Adrenal gland (tissue), 9 donors: ENCODE measurements at regions not wholly inside any gene's neighbourhood (a gene's known extent, or its start where the extent isn't known, plus 50 kb on each side); places are given as distances from the start of the nearest gene placed in this dataset.

Experiments
- DNase-seq, 7 donors: peaks; one replicate each; pipeline ENCODE4 v3.0.0-alpha.2; 2019 to 2020
- H3K27ac ChIP-seq, 5 donors: fragments of 200-600 bp; sonication (generic) in 4 of 5; 1 replicate in 3 of 5; 2 replicates in 2 of 5; pipeline versions ENCODE4 v1.5.1 to v1.8.0; 2016 to 2020; ENCODE audit warnings: mild to moderate bottlenecking in 1 of 5
- H3K27me3 ChIP-seq: fragments of 200-600 bp; 2 replicates; pipeline ENCODE4 v1.8.0; 2021
- H3K36me3 ChIP-seq, 2 donors: fragments of 200-600 bp; replicated peaks in 1 of 2; 1 replicate in 1 of 2; 2 replicates in 1 of 2; pipeline versions ENCODE4 v1.5.1 to v1.8.0; 2018 to 2022
- H3K4me1 ChIP-seq, 2 donors: fragments of 200-600 bp; replicated peaks in 1 of 2; 1 replicate in 1 of 2; 2 replicates in 1 of 2; pipeline versions ENCODE4 v1.5.1 to v1.8.0; 2018 to 2021
- H3K4me3 ChIP-seq, 4 donors: fragments of 200-600 bp; sonication (generic) in 3 of 4; one replicate each; pipeline ENCODE4 v1.5.1; 2016 to 2018
- H3K9me3 ChIP-seq, 3 donors: fragments of 200-600 bp; sonication (generic) in 1 of 3; replicated peaks in 1 of 3; 1 replicate in 2 of 3; 2 replicates in 1 of 3; pipeline versions ENCODE4 v1.5.1 to v1.8.0; 2016 to 2021
- POLR2A ChIP-seq, 2 donors: fragments of 450-650 bp; IDR thresholded peaks; one replicate each; pipeline ENCODE4 v1.6.1; 2017; ENCODE audit warnings: antibody characterized with exemption in 2 of 2, mild to moderate bottlenecking in 2 of 2, moderate library complexity in 1 of 2
- WGBS, 4 donors: extraction: QIAGEN DNeasy Blood & Tissue Kit in 2 of 4; methylation state at CpG; one replicate each; pipeline versions ENCODE4 v1.1.5 to v1.1.7; 2013 to 2017; 5-methylcytosine and 5-hydroxymethylcytosine counted together
- intact Hi-C, 2 donors: fragments of 100-400 bp; cut with DNase I; formaldehyde crosslinking; loops; one replicate each; pipeline versions ENCODE4 v1.14.1 to v1.15.0; 2022 to 2023
- TF ChIP-seq, protein P1 (sequence below), 6 experiments: fragments of 450-650 bp in 4 of 6; fragments of 200-600 bp in 2 of 6; sonication (generic) in 1 of 6; IDR thresholded peaks; 1 replicate in 5 of 6; 2 replicates in 1 of 6; pipeline versions ENCODE4 v1.5.1 to v1.8.0; 2016 to 2021; ENCODE audit warnings: antibody characterized with exemption in 6 of 6, mild to moderate bottlenecking in 2 of 6, moderate library complexity in 1 of 6
- donor health status: healthy with polysubstance abuse.
- donor health status: Bipolar disorder and iron deficiency.
- donor health status: DM: yes; HTN: yes; CAD: no.
- donor health status: DM: no; HTN: no; CAD: no.
- donor health status: DM: no; HTN: no; CAD: no.

DNA sequence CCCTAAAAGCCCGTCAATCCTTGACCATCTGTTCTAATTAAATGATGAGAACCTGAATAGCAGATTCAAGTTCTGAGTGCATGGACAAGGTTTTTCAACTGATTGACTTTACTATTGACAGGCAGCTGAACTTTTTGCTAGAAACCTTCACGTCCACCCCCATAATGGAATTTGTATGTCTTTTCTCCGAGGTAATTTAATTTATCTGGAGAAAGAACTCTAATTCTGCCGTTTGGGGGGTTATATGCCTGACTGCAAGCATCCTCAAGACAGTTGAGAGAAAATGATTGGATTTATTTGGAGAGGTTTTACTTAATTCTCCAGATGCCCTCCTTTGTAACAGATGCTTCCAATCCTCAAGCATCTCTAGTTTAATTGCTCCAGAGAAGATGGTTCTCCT, 1053.4 kb upstream of the AUTS2 start:
- no peaks in the 10 kb centered on the region for H3K9me3 ChIP-seq
- H3K27ac ChIP-seq: no peak overlapping the region
- WGBS, 4 donors: 48 to 77% (median 65%) methylated on average over 4 of the region's 4 CpGs
- no peaks in the 10 kb centered on the region for H3K36me3 ChIP-seq
- no peaks in the 10 kb centered on the region for H3K4me1 ChIP-seq
- no peak for DNase-seq
- no peaks in the 10 kb centered on the region for H3K27me3 ChIP-seq
- intact Hi-C loops: no loop called here
- TF ChIP-seq, protein P1, sequence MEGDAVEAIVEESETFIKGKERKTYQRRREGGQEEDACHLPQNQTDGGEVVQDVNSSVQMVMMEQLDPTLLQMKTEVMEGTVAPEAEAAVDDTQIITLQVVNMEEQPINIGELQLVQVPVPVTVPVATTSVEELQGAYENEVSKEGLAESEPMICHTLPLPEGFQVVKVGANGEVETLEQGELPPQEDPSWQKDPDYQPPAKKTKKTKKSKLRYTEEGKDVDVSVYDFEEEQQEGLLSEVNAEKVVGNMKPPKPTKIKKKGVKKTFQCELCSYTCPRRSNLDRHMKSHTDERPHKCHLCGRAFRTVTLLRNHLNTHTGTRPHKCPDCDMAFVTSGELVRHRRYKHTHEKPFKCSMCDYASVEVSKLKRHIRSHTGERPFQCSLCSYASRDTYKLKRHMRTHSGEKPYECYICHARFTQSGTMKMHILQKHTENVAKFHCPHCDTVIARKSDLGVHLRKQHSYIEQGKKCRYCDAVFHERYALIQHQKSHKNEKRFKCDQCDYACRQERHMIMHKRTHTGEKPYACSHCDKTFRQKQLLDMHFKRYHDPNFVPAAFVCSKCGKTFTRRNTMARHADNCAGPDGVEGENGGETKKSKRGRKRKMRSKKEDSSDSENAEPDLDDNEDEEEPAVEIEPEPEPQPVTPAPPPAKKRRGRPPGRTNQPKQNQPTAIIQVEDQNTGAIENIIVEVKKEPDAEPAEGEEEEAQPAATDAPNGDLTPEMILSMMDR (IDR thresholded peaks at IDR 0.05): no peak
- no peak for TF ChIP-seq POLR2A (IDR thresholded peaks at IDR 0.05)
- H3K4me3 ChIP-seq: no peak overlapping the region

DNA sequence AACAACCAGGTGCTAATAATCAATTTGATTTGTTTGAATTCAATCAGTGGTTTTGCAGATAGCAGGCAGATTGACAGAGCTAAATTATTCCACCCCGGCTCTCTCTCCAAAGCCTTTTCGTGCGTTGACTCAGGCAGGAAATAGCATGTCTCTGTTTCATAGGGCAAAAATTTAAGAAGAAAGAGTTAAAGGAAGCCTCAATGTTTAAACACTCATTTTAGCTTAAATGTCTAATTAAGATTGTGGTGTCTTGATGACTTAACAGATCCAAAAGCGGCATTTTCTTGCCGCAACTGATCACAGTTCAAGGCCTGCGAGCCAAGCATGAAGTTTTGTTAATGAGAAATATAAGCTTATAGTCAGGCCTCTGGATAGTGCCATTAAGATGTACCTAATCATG, 1051.1 kb upstream of the AUTS2 start:
- Histone ChIP-seq H3K4me1 (no peaks in the 10 kb centered on the region), H3K36me3 (no peaks in the 10 kb centered on the region), H3K27ac (no peak overlapping the region), H3K9me3 (no peaks in the 10 kb centered on the region), H3K27me3 (no peaks in the 10 kb centered on the region), H3K4me3 (no peak overlapping the region)
- TF ChIP-seq, protein P1 (IDR thresholded peaks at IDR 0.05): no peak
- no peak for TF ChIP-seq POLR2A (IDR thresholded peaks at IDR 0.05)
- 70 to 74% (median 72%) methylated on average over 6 of the region's 6 CpGs for WGBS, 4 donors
- no peak for DNase-seq
- intact Hi-C loops: no loop called here

DNA sequence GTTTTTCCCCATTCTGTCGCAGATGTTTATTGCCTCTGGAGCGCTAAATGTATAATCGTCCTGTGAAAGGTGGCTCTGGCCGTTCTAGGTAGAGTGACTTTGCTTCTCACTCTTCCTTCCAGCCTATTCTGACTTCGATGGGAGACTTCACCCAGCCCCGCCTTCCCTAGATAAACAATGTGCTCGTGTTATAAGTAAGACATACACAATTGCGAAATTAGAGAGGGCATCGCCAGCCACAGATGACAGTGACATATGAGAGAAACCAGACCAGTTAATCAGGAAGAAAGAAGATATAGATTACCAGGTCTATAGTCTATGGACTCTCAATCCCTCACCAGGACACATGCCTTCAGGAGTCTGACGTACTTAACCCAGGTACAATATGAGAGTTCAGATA, 1050.5 kb upstream of the AUTS2 start:
- Histone ChIP-seq H3K4me1 (no peaks in the 10 kb centered on the region), H3K36me3 (no peaks in the 10 kb centered on the region), H3K4me3 (no peak overlapping the region), H3K27ac (no peak overlapping the region), H3K9me3 (no peaks in the 10 kb centered on the region), H3K27me3 (no peaks in the 10 kb centered on the region)
- TF ChIP-seq, protein P1 (IDR thresholded peaks at IDR 0.05): no peak
- TF ChIP-seq POLR2A (IDR thresholded peaks at IDR 0.05): no peak
- intact Hi-C loops: no loop called here
- no peak for DNase-seq
- 70 to 86% (median 84%) methylated on average over 10 of the region's 10 CpGs for WGBS, 4 donors

DNA sequence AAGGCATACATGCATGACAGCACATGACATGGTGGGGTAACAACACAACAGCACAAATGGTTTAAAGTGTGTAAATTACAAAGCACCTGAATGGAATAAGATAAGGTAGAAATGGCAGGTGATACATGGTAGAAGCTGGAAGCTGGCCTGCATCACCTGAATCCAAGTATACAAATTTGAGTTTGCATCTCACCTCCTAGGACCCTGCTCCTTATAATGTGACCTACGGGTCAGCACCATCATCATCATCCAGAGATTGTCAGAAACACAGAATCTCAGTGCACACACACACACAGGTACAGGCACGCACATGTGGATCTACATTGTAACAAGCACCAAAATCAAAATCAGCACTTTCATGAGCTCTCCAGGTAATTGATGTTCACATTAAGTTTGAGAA, 1048.2 kb upstream of the AUTS2 start:
- WGBS, 4 donors: 83 to 95% (median 90%) methylated on average over 2 of the region's 2 CpGs
- TF ChIP-seq, protein P1 (IDR thresholded peaks at IDR 0.05): no peak
- no peaks in the 10 kb centered on the region for H3K4me1 ChIP-seq
- H3K9me3 ChIP-seq: no peaks in the 10 kb centered on the region
- no peaks in the 10 kb centered on the region for H3K36me3 ChIP-seq
- no peaks in the 10 kb centered on the region for H3K27me3 ChIP-seq
- DNase-seq: no peak
- H3K27ac ChIP-seq: no peak overlapping the region
- H3K4me3 ChIP-seq: no peak overlapping the region
- intact Hi-C loops: no loop called here
